Gastroesophageal sphincter (tissue), 4 donors: ENCODE measurements at regions not wholly inside any gene's neighbourhood (a gene's known extent, or its start where the extent isn't known, plus 50 kb on each side); places are given as distances from the start of the nearest gene placed in this dataset.

Source experiments
- ATAC-seq: fragments of 150-250 bp; one replicate; pipeline ENCODE4 v1.9.1; 2016; ENCODE audit warnings: mild to moderate bottlenecking, moderate library complexity
- H3K27ac ChIP-seq, 4 donors: fragments of 200-600 bp; sonication (generic) in 3 of 4; 1 replicate in 3 of 4; 2 replicates in 1 of 4; pipeline ENCODE4 v1.5.1; 2016 to 2019
- H3K27me3 ChIP-seq: fragments of 200-600 bp; sonication (generic); one replicate; pipeline ENCODE4 v1.5.1; 2019
- H3K36me3 ChIP-seq, 2 donors: fragments of 200-600 bp; sonication (generic); one replicate each; pipeline ENCODE4 v1.5.1; 2019; ENCODE audit warnings: control low read depth in 1 of 2
- H3K4me1 ChIP-seq, 3 donors: fragments of 200-600 bp; sonication (generic); 1 replicate in 2 of 3; 2 replicates in 1 of 3; pipeline ENCODE4 v1.5.1; 2016 to 2019; ENCODE audit warnings: control low read depth in 2 of 3
- H3K4me3 ChIP-seq, 2 donors: fragments of 200-600 bp; sonication (generic); one replicate each; pipeline ENCODE4 v1.5.1; 2019; ENCODE audit warnings: mild to moderate bottlenecking in 1 of 2, moderate library complexity in 1 of 2
- H3K9me3 ChIP-seq, 3 donors: fragments of 200-600 bp; sonication (generic); one replicate each; pipeline ENCODE4 v1.5.1; 2017 to 2019; ENCODE audit warnings: control low read depth in 2 of 3
- EP300 ChIP-seq: sonication (generic); formaldehyde crosslinking; IDR thresholded peaks from one replicate; pipeline ENCODE4 v1.6.1; 2017; ENCODE audit warnings: antibody characterized with exemption, mild to moderate bottlenecking
- POLR2A ChIP-seq, 2 donors: fragments of 450-650 bp; IDR thresholded peaks; one replicate each; pipeline ENCODE4 v1.6.1; 2017; ENCODE audit warnings: antibody characterized with exemption in 2 of 2, mild to moderate bottlenecking in 2 of 2, moderate library complexity in 1 of 2
- POLR2AphosphoS5 ChIP-seq: sonication (generic); formaldehyde crosslinking; IDR thresholded peaks from one replicate; pipeline ENCODE4 v1.6.1; 2017; ENCODE audit warnings: antibody characterized with exemption
- WGBS, 2 donors: methylation state at CpG; one replicate each; pipeline ENCODE4 v1.1.5; 2018; ENCODE audit warnings: low coverage in 1 of 2; 5-methylcytosine and 5-hydroxymethylcytosine counted together
- TF ChIP-seq, protein P1 (sequence below), 4 experiments: fragments of 200-600 bp in 2 of 4; fragments of 450-650 bp in 2 of 4; sonication (generic) in 1 of 4; IDR thresholded peaks; one replicate each; pipeline ENCODE4 v1.5.1; 2017 to 2019; ENCODE audit warnings: antibody characterized with exemption in 4 of 4, mild to moderate bottlenecking in 2 of 4, moderate library complexity in 2 of 4

DNA sequence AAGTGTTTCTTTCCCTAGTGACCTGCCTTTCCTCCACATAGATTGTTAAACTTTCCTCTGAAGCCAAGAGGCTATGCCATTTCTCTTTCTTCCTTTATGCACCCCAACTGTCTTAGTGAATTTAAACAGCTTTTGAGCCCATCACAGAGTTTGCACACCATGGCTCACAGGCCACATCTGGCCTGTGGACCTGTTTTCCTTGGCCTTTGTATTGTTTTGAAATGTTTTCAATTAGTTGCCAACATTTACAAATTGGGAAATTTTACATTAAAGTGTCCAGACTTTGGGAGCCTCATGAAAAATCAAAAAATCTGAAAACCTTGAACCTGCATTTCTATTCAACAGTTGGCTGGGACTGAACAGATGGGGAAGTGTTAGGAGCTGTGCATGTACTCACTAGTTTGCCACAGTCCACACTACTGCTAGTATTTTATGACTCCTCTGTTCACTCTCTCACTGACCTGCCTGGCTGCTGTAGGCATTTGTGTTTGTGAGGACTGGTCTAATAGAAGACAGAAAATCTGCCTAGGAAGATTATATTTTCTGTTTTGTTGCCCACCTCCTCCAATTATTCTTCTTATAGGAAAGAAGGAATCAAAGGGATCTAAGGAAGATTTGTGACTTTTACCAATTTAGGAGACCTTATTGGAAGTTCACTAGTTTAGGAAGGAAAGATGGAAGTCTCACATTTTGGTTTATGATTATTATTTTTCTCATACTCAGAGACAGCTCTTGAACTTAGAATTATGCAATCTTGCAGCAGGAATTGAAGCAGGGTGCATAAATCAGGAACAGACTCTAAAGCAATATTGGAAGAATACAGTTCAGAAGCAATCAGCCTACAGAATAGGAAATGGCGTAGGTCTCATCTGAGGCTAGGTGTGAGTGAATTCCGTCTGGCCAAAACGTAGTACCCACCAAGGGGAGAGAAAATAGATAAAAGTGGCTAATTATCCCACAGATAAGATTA is 134.7 kb downstream of the HLX start:
- Histone ChIP-seq H3K27me3 (no peaks in the 10 kb centered on the region), H3K4me3 (no peak overlapping the region), H3K9me3 (no peaks in the 10 kb centered on the region), H3K4me1 (no peaks in the 10 kb centered on the region), H3K27ac (no peak overlapping the region), H3K36me3 (no peaks in the 10 kb centered on the region)
- 92 to 93% methylated on average over 3 of the region's 3 CpGs for WGBS, 2 donors
- peak; percentile 36 for ATAC-seq
- TF ChIP-seq, protein P1, sequence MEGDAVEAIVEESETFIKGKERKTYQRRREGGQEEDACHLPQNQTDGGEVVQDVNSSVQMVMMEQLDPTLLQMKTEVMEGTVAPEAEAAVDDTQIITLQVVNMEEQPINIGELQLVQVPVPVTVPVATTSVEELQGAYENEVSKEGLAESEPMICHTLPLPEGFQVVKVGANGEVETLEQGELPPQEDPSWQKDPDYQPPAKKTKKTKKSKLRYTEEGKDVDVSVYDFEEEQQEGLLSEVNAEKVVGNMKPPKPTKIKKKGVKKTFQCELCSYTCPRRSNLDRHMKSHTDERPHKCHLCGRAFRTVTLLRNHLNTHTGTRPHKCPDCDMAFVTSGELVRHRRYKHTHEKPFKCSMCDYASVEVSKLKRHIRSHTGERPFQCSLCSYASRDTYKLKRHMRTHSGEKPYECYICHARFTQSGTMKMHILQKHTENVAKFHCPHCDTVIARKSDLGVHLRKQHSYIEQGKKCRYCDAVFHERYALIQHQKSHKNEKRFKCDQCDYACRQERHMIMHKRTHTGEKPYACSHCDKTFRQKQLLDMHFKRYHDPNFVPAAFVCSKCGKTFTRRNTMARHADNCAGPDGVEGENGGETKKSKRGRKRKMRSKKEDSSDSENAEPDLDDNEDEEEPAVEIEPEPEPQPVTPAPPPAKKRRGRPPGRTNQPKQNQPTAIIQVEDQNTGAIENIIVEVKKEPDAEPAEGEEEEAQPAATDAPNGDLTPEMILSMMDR (IDR thresholded peaks at IDR 0.05) = no peak
- TF ChIP-seq POLR2AphosphoS5 = no peak
- no peak for TF ChIP-seq EP300
- no peak for TF ChIP-seq POLR2A (IDR thresholded peaks at IDR 0.05)

GRCh38 chr1:221015159-221015790 is 136.0 kb downstream of the HLX start:
- Histone ChIP-seq H3K27me3 (no peaks in the 10 kb centered on the region), H3K36me3 (no peaks in the 10 kb centered on the region), H3K9me3 (no peaks in the 10 kb centered on the region), H3K4me3 (no peak overlapping the region), H3K27ac (no peak overlapping the region), H3K4me1 (no peaks in the 10 kb centered on the region)
- TF ChIP-seq EP300 (no peak), POLR2A (IDR thresholded peaks at IDR 0.05) (no peak), POLR2AphosphoS5 (no peak)
- TF ChIP-seq, protein P1 (IDR thresholded peaks at IDR 0.05) = no peak
- 83 to 87% methylated on average over 2 to 5 of the region's 5 CpGs for WGBS, 2 donors
- ATAC-seq = no peak

DNA sequence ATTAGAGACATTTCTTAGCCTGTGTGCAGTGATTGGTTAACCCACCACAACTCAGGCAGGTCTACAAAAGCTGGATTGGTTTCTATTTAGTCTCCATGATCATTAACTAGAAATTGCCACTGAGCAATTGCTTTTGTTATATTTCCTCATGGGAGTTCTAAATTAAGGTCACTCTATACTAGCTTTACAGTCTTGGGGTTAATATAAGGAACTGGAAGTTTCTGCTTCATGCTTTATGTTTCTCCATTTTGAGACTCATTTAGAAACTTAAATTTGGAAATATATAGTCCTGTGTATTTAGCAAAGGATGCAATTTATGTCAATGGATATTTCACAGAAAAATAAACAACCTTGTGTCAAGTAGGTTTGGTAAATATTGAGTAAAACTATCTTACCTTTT is 137.5 kb downstream of the HLX start:
- H3K27me3 ChIP-seq = no peaks in the 10 kb centered on the region
- TF ChIP-seq, protein P1 (IDR thresholded peaks at IDR 0.05) = no peak
- TF ChIP-seq POLR2AphosphoS5 (no peak), EP300 (no peak), POLR2A (IDR thresholded peaks at IDR 0.05) (no peak)
- H3K36me3 ChIP-seq = no peaks in the 10 kb centered on the region
- no peak overlapping the region for H3K4me3 ChIP-seq
- no peaks in the 10 kb centered on the region for H3K4me1 ChIP-seq
- no peaks in the 10 kb centered on the region for H3K9me3 ChIP-seq
- no peak for ATAC-seq
- H3K27ac ChIP-seq = no peak overlapping the region

DNA sequence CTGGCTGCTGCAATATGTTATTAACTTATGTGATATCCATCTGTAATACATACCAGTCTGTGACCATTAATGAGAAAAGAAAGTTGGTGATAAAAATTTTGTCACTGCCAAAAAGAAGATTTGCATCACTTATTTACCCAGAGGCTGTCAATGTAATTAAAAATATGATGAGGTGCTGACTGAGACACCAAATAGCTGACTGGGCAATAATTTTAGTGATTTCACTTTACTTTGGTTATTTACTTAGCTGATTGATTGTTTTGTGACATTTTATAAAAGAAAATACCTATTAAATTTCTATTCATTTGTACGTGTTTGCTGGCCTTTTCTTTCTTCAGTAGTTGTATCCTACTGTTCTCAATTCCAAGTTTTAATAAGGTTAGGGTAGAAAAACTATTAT is 139.2 kb downstream of the HLX start:
- 78 to 95% methylated on average over 1 of the region's 1 CpG for WGBS, 2 donors
- no peaks in the 10 kb centered on the region for H3K4me1 ChIP-seq
- H3K4me3 ChIP-seq = no peak overlapping the region
- H3K27ac ChIP-seq = no peak overlapping the region
- no peaks in the 10 kb centered on the region for H3K9me3 ChIP-seq
- no peaks in the 10 kb centered on the region for H3K27me3 ChIP-seq
- no peaks in the 10 kb centered on the region for H3K36me3 ChIP-seq
- TF ChIP-seq EP300 (no peak), POLR2A (IDR thresholded peaks at IDR 0.05) (no peak), POLR2AphosphoS5 (no peak)
- TF ChIP-seq, protein P1 (IDR thresholded peaks at IDR 0.05) = no peak
- no peak for ATAC-seq
